NOMO-1 (cell line): ENCODE measurements at regions not wholly inside any gene's neighbourhood (a gene's known extent, or its start where the extent isn't known, plus 50 kb on each side); places are given as distances from the start of the nearest gene placed in this dataset.
"Not testable (repeated sequence)": the region's sequence is repeated elsewhere in the genome, so short reads cannot be mapped to it uniquely, and the experiment has no call there.

Experiments
- DNase-seq, 2 experiments: peaks; one replicate each; lab custom pipeline; 2025; ENCODE audit not compliant: unreplicated experiment in 2 of 2; lab: John Stamatoyannopoulos, UW

- DNase-seq: no peak
Measured at GRCh38 chr3:153528473-153528872, 366.4 kb downstream of the RAP2B start.

GRCh38 chr3:153539263-153539662 is 377.2 kb downstream of the RAP2B start:
- DNase-seq: no peak

- no peak for DNase-seq
Measured at GRCh38 chr3:153545471-153545870, 383.4 kb downstream of the RAP2B start.

- DNase-seq: no peak
Measured at GRCh38 chr3:153547970-153548369, 385.9 kb downstream of the RAP2B start.

- DNase-seq: not testable (repeated sequence)
Measured at GRCh38 chr3:153549686-153550085, 387.7 kb downstream of the RAP2B start.

GRCh38 chr3:153551536-153552285 is 389.7 kb downstream of the RAP2B start:
- DNase-seq: no peak

GRCh38 chr3:153552887-153553604 is 391.0 kb downstream of the RAP2B start:
- DNase-seq: no peak

- no peak for DNase-seq
Measured at GRCh38 chr3:153553605-153553945, 391.5 kb downstream of the RAP2B start.

- no peak for DNase-seq
Measured at GRCh38 chr3:153555919-153556318, 393.9 kb downstream of the RAP2B start.

GRCh38 chr3:153559366-153559765 is 397.3 kb downstream of the RAP2B start:
- not testable (repeated sequence) for DNase-seq

- no peak for DNase-seq
Measured at GRCh38 chr3:153567011-153567410, 405.0 kb downstream of the RAP2B start.

- DNase-seq: no peak
Measured at GRCh38 chr3:153567556-153567955, 405.5 kb downstream of the RAP2B start.

GRCh38 chr3:153570481-153570880 is 408.5 kb downstream of the RAP2B start:
- not testable (repeated sequence) for DNase-seq

GRCh38 chr3:153572165-153572564 is 410.1 kb downstream of the RAP2B start:
- DNase-seq: no peak

- DNase-seq: no peak
Measured at GRCh38 chr3:153572654-153573053, 410.6 kb downstream of the RAP2B start.

- no peak for DNase-seq
Measured at GRCh38 chr3:153573481-153573880, 411.5 kb downstream of the RAP2B start.

GRCh38 chr3:153574445-153574844 is 412.4 kb downstream of the RAP2B start:
- DNase-seq: no peak

GRCh38 chr3:153577059-153577736 is 415.2 kb downstream of the RAP2B start:
- DNase-seq: peak; percentile 11 to 30

- DNase-seq: no peak
Measured at GRCh38 chr3:153578046-153578445, 416.0 kb downstream of the RAP2B start.

- no peak for DNase-seq
Measured at GRCh38 chr3:153590051-153590450, 428.0 kb downstream of the RAP2B start.

- DNase-seq: peak; percentile 92 to 99
Measured at GRCh38 chr3:153591561-153592245, 429.7 kb downstream of the RAP2B start.
